HG03135 (cell line): ENCODE measurements at regions not wholly inside any gene's neighbourhood (a gene's known extent, or its start where the extent isn't known, plus 50 kb on each side); places are given as distances from the start of the nearest gene placed in this dataset.

Experiments
- ATAC-seq: cut with Tn5 transposase; IDR thresholded peaks from one replicate; pipeline ENCODE4 v1.9.1; 2021; ENCODE audit warnings: mild to moderate bottlenecking, moderate library complexity; ENCODE audit not compliant: unreplicated experiment

DNA sequence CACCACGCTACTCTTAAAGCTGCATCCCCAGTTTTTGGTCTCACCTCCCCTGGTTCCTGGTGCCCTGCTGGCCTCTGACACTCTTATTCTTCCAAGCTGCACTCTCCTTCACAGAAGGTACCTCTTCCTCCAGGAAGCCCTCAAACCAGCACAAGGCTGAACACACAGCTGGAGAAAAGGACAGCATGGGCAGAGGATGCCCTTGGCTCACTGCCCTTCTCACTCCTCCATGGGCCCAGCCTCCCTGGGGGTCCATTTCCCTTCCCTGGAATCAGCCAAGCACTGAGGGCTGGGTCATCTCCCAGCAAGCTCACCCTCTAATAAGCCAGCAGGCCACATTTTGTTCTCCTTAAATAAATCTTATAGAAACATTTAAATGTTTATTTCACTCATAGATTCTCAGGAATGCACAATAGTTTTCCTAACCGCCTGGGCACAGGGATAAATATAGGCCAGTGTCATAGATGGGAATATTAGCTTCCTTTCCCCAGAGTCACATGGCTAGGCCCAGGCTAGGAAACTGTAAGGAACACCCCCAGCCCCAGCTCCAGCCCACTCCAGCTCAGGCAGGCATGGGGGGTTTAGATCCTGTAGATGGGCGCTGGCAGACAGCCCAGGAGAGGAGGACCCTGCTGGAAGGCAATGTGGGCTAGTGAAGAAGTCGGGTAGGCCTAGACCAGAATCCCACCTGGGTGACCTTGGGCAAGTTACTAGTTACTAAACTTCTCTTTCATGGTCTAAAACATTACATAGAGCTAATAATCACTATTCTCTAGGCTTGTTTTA is 51.5 kb downstream of the IRAG1 start:
- ATAC-seq, result no peak

DNA sequence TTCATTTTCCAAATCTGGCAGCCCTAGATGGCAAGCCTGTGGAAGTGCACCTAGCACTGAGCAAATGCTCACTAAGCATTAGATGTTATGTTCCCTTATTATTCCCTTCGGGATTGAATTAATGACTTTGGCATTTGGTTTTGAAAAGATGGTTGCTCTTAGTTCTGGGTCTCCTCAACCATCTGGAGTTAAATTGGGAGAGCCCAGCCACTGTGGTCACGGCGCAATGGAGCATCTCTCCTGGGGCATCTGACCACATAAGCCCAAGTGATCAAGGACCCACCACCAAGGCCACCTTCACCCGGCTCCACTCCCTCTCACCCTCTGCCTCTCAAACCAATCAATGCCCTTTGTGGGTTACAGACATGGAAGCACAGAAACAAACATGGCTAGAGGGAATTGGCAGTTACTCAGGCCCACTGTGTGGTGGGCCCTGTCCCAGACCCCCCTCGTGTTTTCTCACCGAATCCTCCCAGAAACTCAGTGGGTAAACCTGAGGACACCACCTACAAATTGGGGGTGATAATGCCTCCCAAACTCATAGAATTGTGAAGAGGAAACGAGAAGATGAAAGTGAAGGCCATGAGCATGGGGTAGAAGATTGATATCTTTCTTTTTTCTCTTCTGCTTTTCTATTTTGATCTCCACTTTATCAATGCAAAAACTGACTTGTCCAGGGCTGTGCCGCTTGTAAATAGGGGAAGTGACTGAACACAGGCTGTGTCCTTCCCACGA is 52.2 kb downstream of the IRAG1 start:
- peak; percentile 87 for ATAC-seq

DNA sequence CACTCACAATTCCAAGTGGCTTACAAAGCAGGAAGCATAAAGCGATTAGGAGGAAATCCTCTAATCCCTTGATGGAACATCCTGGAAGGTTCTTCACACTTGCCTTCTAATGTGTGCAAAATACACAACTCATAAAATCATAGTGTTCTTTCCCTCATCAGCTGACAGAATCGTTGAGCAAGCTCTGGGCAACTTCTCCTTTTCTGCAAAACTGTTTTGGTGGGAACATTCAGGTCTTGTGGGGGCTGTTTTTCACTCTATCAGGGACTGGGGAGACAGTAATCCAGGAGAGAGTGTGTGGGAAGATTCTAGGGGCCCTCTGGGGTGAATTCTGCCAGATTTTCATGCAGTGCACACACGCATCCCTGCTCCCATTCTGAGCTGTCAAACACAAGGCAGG is 53.2 kb downstream of the IRAG1 start:
- no peak for ATAC-seq

- no peak for ATAC-seq
These were observed 54.2 kb downstream of the IRAG1 start for GRCh38 chr11:10639350-10639749.

DNA sequence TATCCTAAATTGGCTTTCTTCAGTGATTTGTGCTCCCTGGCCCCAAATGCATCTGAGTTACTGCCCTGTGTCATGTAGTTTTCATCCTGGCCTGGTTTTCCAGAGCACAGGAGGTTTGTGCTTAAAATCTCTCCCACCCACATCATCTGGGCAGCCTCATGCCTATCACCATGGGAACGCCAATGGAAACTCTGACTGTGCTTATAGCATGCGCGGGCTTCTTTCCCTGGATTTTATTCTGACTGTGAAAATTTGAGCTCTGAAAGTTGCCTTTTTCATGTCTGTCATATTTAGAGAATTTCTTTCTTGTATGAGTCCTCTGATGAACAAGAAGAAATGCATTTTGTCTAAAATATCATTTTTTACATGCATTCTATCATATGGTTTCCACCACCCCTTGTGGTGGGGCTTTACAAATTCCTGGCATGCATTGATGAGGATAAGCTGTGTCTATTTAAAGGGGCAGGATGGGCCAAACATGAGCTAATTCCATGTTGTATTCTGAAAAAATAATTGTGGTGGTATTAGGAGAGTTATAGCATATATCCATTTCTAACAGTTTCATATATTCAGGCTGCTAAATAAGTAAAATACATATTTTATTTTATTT is 55.1 kb downstream of the IRAG1 start:
- ATAC-seq, result no peak

GRCh38 chr11:10637731-10638151 is 55.8 kb downstream of the IRAG1 start:
- no peak for ATAC-seq

- ATAC-seq, result no peak
These were observed 59.1 kb downstream of the IRAG1 start for GRCh38 chr11:10634407-10634806.

DNA sequence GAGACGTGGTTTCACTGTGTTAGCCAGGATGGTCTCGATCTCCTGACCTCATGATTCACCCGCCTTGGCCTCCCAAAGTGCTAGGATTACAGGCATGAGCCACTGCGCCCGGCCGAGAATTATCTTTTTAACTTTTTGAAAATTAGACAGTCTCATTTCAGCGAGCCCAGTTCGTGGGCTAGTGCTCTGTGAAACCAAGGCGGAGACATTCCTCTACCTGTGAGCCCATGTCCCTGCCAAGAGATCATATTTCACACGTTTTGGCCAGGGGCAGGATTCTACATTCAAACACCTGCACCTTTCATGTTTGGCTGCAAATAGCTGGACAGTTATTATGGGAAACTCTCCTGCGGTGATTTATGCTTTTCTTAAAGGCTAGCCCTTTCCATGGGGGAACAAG is 60.3 kb downstream of the IRAG1 start:
- no peak for ATAC-seq

DNA sequence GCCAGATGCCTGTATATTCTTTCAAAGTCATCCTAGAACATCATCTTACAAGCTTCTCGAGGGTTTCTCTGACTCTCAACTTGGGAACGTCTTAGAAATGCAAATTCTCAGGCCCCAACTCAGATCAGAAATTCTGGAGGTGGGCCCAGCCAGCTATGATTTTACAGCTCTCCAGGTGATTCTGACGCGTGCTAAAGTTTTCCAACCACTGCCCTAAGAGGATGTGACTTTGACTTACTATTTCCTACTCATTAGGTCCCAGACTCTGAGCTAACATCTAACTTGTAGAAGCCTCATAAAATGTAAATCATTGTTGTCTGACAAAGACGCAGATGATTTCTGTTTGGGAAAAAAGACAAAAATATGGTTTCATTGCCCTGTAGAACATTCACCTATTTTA is 61.1 kb downstream of the IRAG1 start:
- ATAC-seq, result no peak

DNA sequence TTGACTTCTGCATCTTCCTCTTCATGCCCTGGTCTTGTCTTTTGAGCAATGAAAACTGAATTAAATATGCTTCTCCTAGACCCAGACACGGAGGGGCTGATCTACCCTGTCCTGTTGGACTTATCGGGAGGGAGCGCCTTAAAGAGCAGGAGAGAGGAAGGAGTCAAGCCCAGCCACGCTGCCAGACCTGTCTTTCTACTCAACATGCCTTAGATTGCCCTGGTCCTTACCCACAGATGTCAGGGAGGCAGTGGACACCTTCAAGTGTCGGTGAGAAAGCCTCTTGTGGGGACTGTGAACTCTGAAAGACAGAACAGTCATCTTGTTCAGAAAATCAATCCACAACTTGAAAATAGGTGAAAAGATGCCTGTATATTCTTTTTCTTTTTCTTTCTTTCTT is 61.8 kb downstream of the IRAG1 start:
- ATAC-seq, result no peak

DNA sequence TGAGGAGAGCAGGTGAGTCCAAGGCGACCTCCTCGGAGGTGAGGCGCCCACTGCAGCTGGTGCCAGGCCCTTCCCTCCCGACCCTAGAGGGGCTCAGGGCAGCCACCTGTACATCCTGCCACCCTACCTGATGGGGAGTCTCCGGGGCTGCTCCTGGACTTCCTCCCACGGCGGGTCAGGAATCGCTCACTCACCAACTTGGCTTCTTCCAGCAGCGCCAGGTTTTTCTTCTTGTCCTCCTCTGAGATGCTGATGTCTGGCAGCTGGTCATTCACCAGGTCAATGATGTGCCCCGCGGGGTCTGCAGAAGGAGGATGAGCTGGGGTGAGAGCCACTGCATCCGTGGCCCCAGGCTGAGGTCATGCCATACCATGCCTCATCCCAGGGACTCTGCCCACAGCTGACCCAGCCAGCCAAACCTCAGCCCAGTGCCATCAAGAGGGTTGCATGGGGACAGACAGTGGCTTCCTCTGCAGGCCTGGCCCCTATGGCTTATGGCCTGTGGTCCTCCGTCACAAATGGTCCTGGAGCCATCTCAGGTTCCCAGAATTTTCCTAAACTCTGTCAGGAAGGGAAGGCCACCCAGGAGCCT is 61.0 kb upstream of the LYVE1 start:
- ATAC-seq, result no peak

- no peak for ATAC-seq
These were observed 60.2 kb upstream of the LYVE1 start for GRCh38 chr11:10628508-10629236.

- no peak for ATAC-seq
These were observed 59.4 kb upstream of the LYVE1 start for GRCh38 chr11:10627816-10628215.

DNA sequence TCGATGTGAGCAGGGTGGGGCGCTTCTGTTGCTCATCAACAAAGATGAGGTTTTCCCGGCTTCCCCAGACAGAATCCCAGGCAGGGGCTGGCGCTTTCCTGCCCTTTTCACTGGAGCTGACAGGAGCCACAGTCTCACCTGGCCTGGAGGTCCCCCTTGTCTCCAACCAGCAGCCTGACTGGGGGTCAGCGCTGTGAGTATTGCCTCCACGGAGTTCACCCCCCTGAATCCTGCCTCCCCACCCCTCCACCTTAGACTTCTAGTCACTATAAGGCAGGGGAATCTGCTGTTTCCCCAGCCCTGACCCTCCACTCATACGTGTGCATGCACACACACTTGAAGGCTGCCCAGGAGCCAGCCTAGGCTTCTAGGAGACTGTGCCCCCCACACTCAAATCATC is 58.8 kb upstream of the LYVE1 start:
- no peak for ATAC-seq

- ATAC-seq, result no peak
These were observed 57.5 kb upstream of the LYVE1 start for GRCh38 chr11:10625982-10626311.

- no peak for ATAC-seq
These were observed 57.0 kb upstream of the LYVE1 start for GRCh38 chr11:10625281-10625981.

- no peak for ATAC-seq
These were observed 55.6 kb upstream of the LYVE1 start for GRCh38 chr11:10623797-10624761.

DNA sequence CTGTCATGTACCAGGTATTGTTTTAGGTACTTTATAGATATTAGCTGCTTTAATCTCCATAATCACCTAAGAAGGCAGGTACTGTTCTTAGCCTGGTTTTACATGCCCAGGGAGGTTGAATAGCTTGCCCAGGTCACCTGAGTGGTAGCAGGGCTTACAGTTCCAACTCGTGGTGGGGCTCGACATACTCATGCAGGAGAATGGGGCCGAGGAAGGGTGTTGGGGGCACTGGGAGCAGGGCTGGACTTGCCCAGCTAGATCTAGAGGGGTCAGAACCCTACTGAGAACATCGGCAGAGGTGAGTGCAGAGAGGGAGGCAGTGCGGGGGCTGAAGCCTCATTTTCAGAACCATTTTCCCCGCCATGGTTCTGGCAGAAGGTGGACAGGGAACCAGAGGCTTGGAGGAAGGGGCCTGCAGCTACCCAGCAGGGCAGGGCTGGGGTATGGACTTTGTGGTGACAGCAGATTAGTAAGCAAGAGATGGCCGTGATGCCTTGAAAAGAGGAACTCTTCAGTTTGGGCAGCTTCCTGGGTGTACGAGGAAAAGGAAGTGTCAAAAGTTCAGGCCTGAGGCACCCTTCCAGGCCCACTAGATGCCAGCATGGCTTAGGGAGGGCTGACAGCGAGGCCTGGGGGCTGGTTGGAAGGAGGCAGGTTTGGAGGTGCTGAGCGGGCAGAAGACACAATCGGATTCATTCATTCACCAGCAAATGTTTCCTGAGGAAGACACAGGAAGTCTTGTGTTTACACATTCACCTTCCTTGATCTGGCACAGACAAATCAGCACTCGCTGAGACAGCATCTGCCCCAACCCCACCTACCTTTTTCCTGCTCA is 54.7 kb upstream of the LYVE1 start:
- no peak for ATAC-seq
